Esophagus squamous epithelium (tissue), 5 donors: ENCODE measurements at regions not wholly inside any gene's neighbourhood (a gene's known extent, or its start where the extent isn't known, plus 50 kb on each side); places are given as distances from the start of the nearest gene placed in this dataset.
"Not testable (repeated sequence)": the region's sequence is repeated elsewhere in the genome, so short reads cannot be mapped to it uniquely, and the experiment has no call there.

ENCODE experiments used
- DNase-seq: peaks from one replicate; lab custom pipeline; 2025; lab: John Stamatoyannopoulos, UW
- H3K27ac ChIP-seq, 4 donors: fragments of 200-600 bp; sonication (generic); one replicate each; pipeline ENCODE4 v1.5.1; 2016 to 2019; ENCODE audit warnings: mild to moderate bottlenecking in 1 of 4
- H3K27me3 ChIP-seq, 4 donors: fragments of 200-600 bp; sonication (generic); 1 replicate in 3 of 4; 2 replicates in 1 of 4; pipeline versions ENCODE4 v1.5.1 to v1.6.0; 2017 to 2021; ENCODE audit warnings: antibody characterized with exemption in 1 of 4
- H3K36me3 ChIP-seq, 3 donors: fragments of 200-600 bp; sonication (generic); one replicate each; pipeline ENCODE4 v1.5.1; 2016 to 2019
- H3K4me1 ChIP-seq, 3 donors: fragments of 200-600 bp; sonication (generic); one replicate each; pipeline ENCODE4 v1.5.1; 2017 to 2019
- H3K4me3 ChIP-seq, 4 donors: fragments of 200-600 bp; sonication (generic); 1 replicate in 3 of 4; 2 replicates in 1 of 4; pipeline ENCODE4 v1.5.1; 2016 to 2019; ENCODE audit warnings: mild to moderate bottlenecking in 2 of 4, moderate library complexity in 1 of 4
- H3K9me3 ChIP-seq, 3 donors: fragments of 200-600 bp; sonication (generic); one replicate each; pipeline ENCODE4 v1.5.1; 2016 to 2019
- WGBS, 2 donors: methylation state at CpG; one replicate each; pipeline ENCODE4 v1.1.5; 2018; 5-methylcytosine and 5-hydroxymethylcytosine counted together
- intact Hi-C: fragments of 100-400 bp; cut with DNase I; formaldehyde crosslinking; loops from one replicate; pipeline ENCODE4 v1.15.0; 2022
- donor health status: DM: yes; HTN: yes; CAD: no.

- H3K27me3 ChIP-seq, H3K4me1 ChIP-seq, H3K9me3 ChIP-seq, DNase-seq, intact Hi-C loops, H3K36me3 ChIP-seq: not testable (repeated sequence)
- Histone ChIP-seq H3K27ac (peak overlapping the region; percentile 73 to 86 (median 80)), H3K4me3 (peak overlapping the region; percentile 39 to 71 (median 55))
- WGBS, 2 donors, result 0 to 14% methylated on average over 4 to 6 of the region's 8 CpGs
These were observed 108.2 kb downstream of the SPATA31A1 start for GRCh38 chr9:39463696-39464095.

- H3K27ac ChIP-seq, result peak overlapping the region; percentile 73 to 86 (median 80)
- H3K27me3 ChIP-seq, H3K36me3 ChIP-seq, intact Hi-C loops, H3K4me1 ChIP-seq, DNase-seq, H3K9me3 ChIP-seq: not testable (repeated sequence)
- 0 to 2% methylated on average over 12 to 15 of the region's 46 CpGs for WGBS, 2 donors
- H3K4me3 ChIP-seq, result peak overlapping the region; percentile 39 to 71 (median 55)
These were observed 108.8 kb downstream of the SPATA31A1 start for GRCh38 chr9:39464122-39464777.

GRCh38 chr9:39474499-39474898 is 119.0 kb downstream of the SPATA31A1 start:
- intact Hi-C loops, result not testable (repeated sequence)

GRCh38 chr9:39483073-39483472 is 127.6 kb downstream of the SPATA31A1 start:
- H3K27ac ChIP-seq, H3K36me3 ChIP-seq, DNase-seq, H3K27me3 ChIP-seq, H3K9me3 ChIP-seq, intact Hi-C loops, H3K4me3 ChIP-seq, H3K4me1 ChIP-seq: not testable (repeated sequence)
- 80 to 82% methylated on average over 3 to 4 of the region's 4 CpGs for WGBS, 2 donors

More at GRCh38 chr9:39474499-39474898, 119.0 kb downstream of the SPATA31A1 start:
- H3K4me3 ChIP-seq, H3K27ac ChIP-seq, H3K36me3 ChIP-seq, DNase-seq, H3K4me1 ChIP-seq, H3K9me3 ChIP-seq, H3K27me3 ChIP-seq: not testable (repeated sequence)
- WGBS, 2 donors, result 57 to 60% methylated on average over 1 of the region's 1 CpG

- H3K27ac ChIP-seq, DNase-seq, H3K36me3 ChIP-seq, intact Hi-C loops, H3K9me3 ChIP-seq, H3K4me1 ChIP-seq, H3K4me3 ChIP-seq, H3K27me3 ChIP-seq: not testable (repeated sequence)
- 40 to 82% methylated on average over 2 of the region's 2 CpGs for WGBS, 2 donors
These were observed 128.4 kb downstream of the SPATA31A1 start for GRCh38 chr9:39483880-39484279.

GRCh38 chr9:39484292-39484691 is 128.8 kb downstream of the SPATA31A1 start:
- intact Hi-C loops, result not testable (repeated sequence)
- 60 to 77% methylated on average over 1 of the region's 1 CpG for WGBS, 2 donors

GRCh38 chr9:39487477-39487876 is 132.0 kb downstream of the SPATA31A1 start:
- H3K4me3 ChIP-seq, DNase-seq, H3K4me1 ChIP-seq, H3K27ac ChIP-seq, H3K36me3 ChIP-seq, H3K9me3 ChIP-seq, H3K27me3 ChIP-seq, intact Hi-C loops: not testable (repeated sequence)
- WGBS, 2 donors, result 92% methylated on average over 12 of the region's 16 CpGs; no CpG with 5 or more reads in 1 of the 2 donors

More at GRCh38 chr9:39484292-39484691, 128.8 kb downstream of the SPATA31A1 start:
- H3K27me3 ChIP-seq, H3K9me3 ChIP-seq, H3K4me1 ChIP-seq, H3K27ac ChIP-seq, H3K4me3 ChIP-seq, DNase-seq, H3K36me3 ChIP-seq: not testable (repeated sequence)

GRCh38 chr9:39496248-39496647 is 140.8 kb downstream of the SPATA31A1 start:
- H3K36me3 ChIP-seq, H3K4me1 ChIP-seq, H3K27ac ChIP-seq, intact Hi-C loops, H3K27me3 ChIP-seq, DNase-seq, H3K4me3 ChIP-seq, H3K9me3 ChIP-seq: not testable (repeated sequence)
- 61 to 69% methylated on average over 3 of the region's 4 CpGs for whole genome bisulfite sequencing, 2 donors

GRCh38 chr9:39503178-39503577 is 147.7 kb downstream of the SPATA31A1 start:
- WGBS, 2 donors, result no CpG with 5 or more reads among the region's 4 CpGs
- DNase-seq, H3K4me1 ChIP-seq: not testable (repeated sequence)

GRCh38 chr9:39527387-39528029 is 172.0 kb downstream of the SPATA31A1 start:
- DNase-seq, H3K36me3 ChIP-seq, H3K4me1 ChIP-seq, H3K9me3 ChIP-seq, H3K27me3 ChIP-seq, intact Hi-C loops, H3K27ac ChIP-seq, H3K4me3 ChIP-seq: not testable (repeated sequence)
- no CpG with 5 or more reads among the region's 9 CpGs for WGBS, 2 donors

More at GRCh38 chr9:39503178-39503577, 147.7 kb downstream of the SPATA31A1 start:
- H3K27ac ChIP-seq, H3K4me3 ChIP-seq, H3K9me3 ChIP-seq, H3K36me3 ChIP-seq, intact Hi-C loops, H3K27me3 ChIP-seq: not testable (repeated sequence)

GRCh38 chr9:39532597-39532996 is 177.1 kb downstream of the SPATA31A1 start:
- H3K27ac ChIP-seq, intact Hi-C loops, H3K36me3 ChIP-seq, H3K27me3 ChIP-seq, H3K9me3 ChIP-seq, H3K4me1 ChIP-seq, DNase-seq, H3K4me3 ChIP-seq: not testable (repeated sequence)
- 20% methylated on average over 1 of the region's 6 CpGs; no CpG with 5 or more reads in 1 of the 2 donors for WGBS, 2 donors

GRCh38 chr9:39533001-39533762 is 177.7 kb downstream of the SPATA31A1 start:
- H3K4me3 ChIP-seq, H3K9me3 ChIP-seq, intact Hi-C loops, H3K27me3 ChIP-seq, DNase-seq, H3K27ac ChIP-seq, H3K36me3 ChIP-seq, H3K4me1 ChIP-seq: not testable (repeated sequence)
- WGBS, 2 donors, result 60% methylated on average over 1 of the region's 38 CpGs; no CpG with 5 or more reads in 1 of the 2 donors
